ENCODE measurements at regions not wholly inside any gene's neighbourhood (a gene's known extent, or its start where the extent isn't known, plus 50 kb on each side); places are given as distances from the start of the nearest gene placed in this dataset.
"Not testable (repeated sequence)": the region's sequence is repeated elsewhere in the genome, so short reads cannot be mapped to it uniquely, and the experiment has no call there.

DNA sequence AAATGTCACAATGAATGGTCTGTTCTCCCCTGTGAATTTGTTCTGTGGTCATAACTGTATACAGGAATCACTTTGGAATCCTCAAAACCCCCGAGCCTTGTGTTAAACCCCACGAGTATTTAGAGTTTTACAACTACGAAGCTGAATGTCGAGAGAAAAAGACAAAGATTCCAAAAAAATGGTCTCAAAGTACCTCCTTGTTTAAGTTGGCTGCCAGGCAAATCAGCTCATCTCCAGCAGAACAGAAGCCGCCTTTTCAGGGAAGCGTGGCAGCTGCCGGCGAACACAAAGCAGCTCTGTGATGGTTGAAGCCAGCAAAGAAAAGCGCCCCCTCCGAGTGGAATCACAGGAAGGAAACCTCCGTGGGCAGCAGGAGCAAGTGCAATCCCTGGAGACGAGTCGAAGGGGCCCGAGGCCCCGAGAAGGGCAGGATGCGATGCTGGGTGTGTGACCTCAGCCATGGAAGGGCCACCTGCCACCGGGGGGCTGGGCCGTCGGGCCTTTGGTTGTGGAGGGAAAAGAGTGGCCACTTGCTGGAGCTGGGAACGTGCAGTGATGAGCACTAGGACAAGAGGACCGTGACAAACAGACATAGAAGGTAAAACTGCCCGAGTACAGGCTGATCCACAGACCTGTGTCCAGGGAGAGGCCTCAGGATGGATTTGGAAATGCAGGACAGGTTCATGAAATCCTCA, 706.4 kb downstream of the SEMA5A start:
- peaks cover 4% of the 10 kb centered on the region for H3K36me3 ChIP-seq (ENCODE audit: control insufficient read depth, insufficient read depth, low read length)
- H3K9me3 ChIP-seq (ENCODE audit: control insufficient read depth, insufficient read depth, low read length) = no peaks in the 10 kb centered on the region
- peak overlapping the region; percentile 32 for H3K4me3 ChIP-seq (ENCODE audit: low read depth, low read length)
- peaks cover 3% of the 10 kb centered on the region for H3K4me1 ChIP-seq (ENCODE audit: control insufficient read depth, insufficient read depth, low read length)
- no peak overlapping the region for H3K9ac ChIP-seq (ENCODE audit: low read depth, low read length)
- H3K27me3 ChIP-seq (ENCODE audit: control insufficient read depth, insufficient read depth, low read length) = peaks cover 13% of the 10 kb centered on the region

DNA sequence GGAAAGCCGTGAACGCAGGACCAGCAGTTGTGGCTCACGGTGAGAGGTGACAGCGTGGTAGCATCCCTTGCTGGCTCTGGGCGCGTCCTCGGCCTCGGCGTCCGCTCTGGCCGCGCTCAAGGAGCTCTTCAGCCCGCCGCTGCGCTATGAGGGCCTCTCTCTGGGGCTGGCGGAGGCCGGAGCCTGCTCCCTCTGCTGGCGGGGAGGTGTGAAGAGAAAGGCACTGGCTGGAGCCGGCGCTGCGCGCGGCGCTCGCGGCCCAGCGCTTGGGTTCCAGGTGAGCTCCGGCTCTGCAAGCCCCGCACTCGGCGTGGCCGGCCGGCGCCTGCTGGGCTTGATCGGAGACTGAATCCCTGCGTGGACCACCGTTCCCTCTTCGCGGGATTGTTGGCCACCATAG, 705.6 kb downstream of the SEMA5A start:
- Histone ChIP-seq H3K4me1 (ENCODE audit: control insufficient read depth, insufficient read depth, low read length) (peaks cover 3% of the 10 kb centered on the region), H3K4me3 (ENCODE audit: low read depth, low read length) (peak overlapping the region; percentile 45), H3K36me3 (ENCODE audit: control insufficient read depth, insufficient read depth, low read length) (peaks cover 4% of the 10 kb centered on the region), H3K9me3 (ENCODE audit: control insufficient read depth, insufficient read depth, low read length) (no peaks in the 10 kb centered on the region), H3K9ac (ENCODE audit: low read depth, low read length) (peak overlapping the region; percentile 37), H3K27me3 (ENCODE audit: control insufficient read depth, insufficient read depth, low read length) (peaks cover 13% of the 10 kb centered on the region)

DNA sequence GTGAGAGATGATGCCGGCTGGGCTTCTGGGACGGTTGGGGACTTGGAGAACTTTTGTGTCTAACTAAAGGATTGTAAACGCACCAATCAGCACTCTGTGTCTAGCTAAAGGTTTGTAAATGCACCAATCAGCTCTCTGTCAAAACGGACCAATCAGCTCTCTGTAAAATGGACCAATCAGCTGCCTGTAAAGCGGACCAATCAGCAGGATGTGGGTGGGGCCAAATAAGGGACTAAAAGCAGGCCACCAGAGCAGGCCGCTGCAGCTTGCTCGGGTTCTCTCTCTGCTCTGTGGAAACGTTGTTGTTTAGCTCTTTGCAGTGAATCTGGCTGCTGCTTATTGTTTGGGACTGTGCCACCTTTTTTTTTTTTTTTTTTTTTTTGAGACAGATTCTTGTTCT, 705.1 kb downstream of the SEMA5A start:
- peak overlapping the region; percentile 37 for H3K9ac ChIP-seq (ENCODE audit: low read depth, low read length)
- not testable (repeated sequence) for H3K9me3 ChIP-seq (ENCODE audit: control insufficient read depth, insufficient read depth, low read length); H3K36me3 ChIP-seq (ENCODE audit: control insufficient read depth, insufficient read depth, low read length); H3K4me1 ChIP-seq (ENCODE audit: control insufficient read depth, insufficient read depth, low read length)
- peaks cover 13% of the 10 kb centered on the region for H3K27me3 ChIP-seq (ENCODE audit: control insufficient read depth, insufficient read depth, low read length)
- peak overlapping the region; percentile 45 for H3K4me3 ChIP-seq (ENCODE audit: low read depth, low read length)

DNA sequence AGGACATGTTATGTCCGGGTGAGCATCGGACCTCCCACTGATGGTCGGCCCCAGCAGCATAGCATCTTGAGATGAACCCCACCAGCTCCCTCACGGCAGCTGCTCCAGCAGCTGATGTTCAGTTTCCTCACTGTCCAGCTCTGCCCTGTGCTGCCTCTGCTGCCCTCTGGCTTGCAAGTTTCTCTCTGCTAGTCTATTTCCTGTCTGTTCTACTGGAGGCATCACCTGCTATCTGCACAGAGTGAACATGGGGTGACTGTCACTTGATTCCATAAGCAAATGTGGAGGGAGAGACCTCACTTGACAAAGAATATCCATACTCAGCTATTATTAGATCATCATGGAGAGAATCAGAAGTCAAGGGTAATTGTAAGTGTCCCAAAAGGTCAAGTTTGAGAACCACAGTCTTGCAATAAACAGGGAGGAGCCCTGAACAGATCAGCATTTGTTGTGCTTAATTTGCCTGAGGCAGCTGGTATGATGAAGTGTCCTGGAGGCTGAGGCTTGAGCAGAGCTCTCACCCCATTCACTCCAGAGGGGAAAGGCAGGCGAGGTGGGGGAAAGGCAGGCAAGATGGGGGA, 702.8 kb downstream of the SEMA5A start:
- Histone ChIP-seq H3K9me3 (ENCODE audit: control insufficient read depth, insufficient read depth, low read length) (no peaks in the 10 kb centered on the region), H3K4me3 (ENCODE audit: low read depth, low read length) (no peak overlapping the region), H3K36me3 (ENCODE audit: control insufficient read depth, insufficient read depth, low read length) (peaks cover 4% of the 10 kb centered on the region), H3K9ac (ENCODE audit: low read depth, low read length) (no peak overlapping the region), H3K4me1 (ENCODE audit: control insufficient read depth, insufficient read depth, low read length) (peaks cover 3% of the 10 kb centered on the region), H3K27me3 (ENCODE audit: control insufficient read depth, insufficient read depth, low read length) (peaks cover 13% of the 10 kb centered on the region)

DNA sequence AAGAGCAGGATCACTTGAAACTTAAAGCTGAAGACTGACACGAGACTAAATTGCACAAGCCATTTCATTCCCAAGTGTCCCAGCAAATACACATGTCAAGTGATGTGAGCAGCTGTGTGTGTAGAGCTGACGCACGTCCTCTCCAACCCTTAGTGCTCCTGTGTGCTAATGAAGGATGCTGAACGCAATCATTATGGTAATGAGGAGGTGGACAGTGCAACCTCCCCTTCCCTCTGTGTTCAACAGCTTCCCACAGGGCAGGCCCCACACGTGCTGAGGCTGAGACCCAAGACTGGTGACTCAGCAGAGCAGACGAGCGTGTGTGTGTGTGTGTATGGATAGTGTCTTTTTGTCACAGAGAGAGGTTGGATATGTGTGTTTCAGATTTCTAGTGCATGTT, 702.1 kb downstream of the SEMA5A start:
- Histone ChIP-seq H3K9ac (ENCODE audit: low read depth, low read length) (no peak overlapping the region), H3K36me3 (ENCODE audit: control insufficient read depth, insufficient read depth, low read length) (peaks cover 4% of the 10 kb centered on the region), H3K4me1 (ENCODE audit: control insufficient read depth, insufficient read depth, low read length) (peaks cover 3% of the 10 kb centered on the region), H3K27me3 (ENCODE audit: control insufficient read depth, insufficient read depth, low read length) (peaks cover 11% of the 10 kb centered on the region), H3K9me3 (ENCODE audit: control insufficient read depth, insufficient read depth, low read length) (no peaks in the 10 kb centered on the region), H3K4me3 (ENCODE audit: low read depth, low read length) (no peak overlapping the region)

DNA sequence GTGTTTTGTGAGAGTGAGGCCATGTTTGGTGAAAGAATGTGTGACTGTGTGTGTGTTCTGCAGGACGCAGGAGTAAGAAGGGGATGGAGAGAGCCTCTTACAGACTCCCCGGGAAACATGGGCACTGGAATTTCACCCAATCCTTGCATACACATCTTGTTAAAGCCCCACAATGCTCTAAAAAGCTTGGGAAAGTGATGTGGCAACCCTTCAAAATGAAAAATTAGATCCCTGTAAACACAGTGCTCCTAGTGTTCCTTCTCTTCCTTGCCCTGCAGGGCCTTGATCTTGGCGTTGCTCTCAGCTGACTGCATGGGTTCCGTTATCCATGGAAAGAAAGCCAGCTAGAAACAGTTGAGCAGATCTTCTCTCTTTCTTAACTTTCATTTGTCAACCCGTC, 701.7 kb downstream of the SEMA5A start:
- no peak overlapping the region for H3K4me3 ChIP-seq (ENCODE audit: low read depth, low read length)
- H3K36me3 ChIP-seq (ENCODE audit: control insufficient read depth, insufficient read depth, low read length) = peaks cover 4% of the 10 kb centered on the region
- no peaks in the 10 kb centered on the region for H3K9me3 ChIP-seq (ENCODE audit: control insufficient read depth, insufficient read depth, low read length)
- H3K9ac ChIP-seq (ENCODE audit: low read depth, low read length) = no peak overlapping the region
- peaks cover 3% of the 10 kb centered on the region for H3K4me1 ChIP-seq (ENCODE audit: control insufficient read depth, insufficient read depth, low read length)
- peaks cover 10% of the 10 kb centered on the region for H3K27me3 ChIP-seq (ENCODE audit: control insufficient read depth, insufficient read depth, low read length)

DNA sequence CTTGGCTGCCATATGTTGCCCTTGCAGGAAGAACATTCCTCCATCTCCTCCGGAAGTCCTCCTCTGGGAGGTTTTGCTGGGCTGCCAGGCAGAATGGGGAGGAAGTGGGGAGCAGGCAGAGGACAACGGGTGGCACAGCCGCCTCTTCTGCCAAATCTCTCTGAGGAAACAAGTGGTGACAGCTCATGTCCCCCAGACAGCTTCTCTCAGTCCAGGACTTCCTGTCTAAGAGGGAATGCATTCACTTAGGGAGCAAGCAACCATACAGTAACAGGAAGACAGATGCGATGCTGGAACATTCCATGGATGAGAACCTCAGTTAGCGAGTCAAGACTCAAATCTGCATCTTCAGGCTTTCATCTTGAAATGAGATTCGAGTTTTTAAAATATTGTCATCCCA, 701.0 kb downstream of the SEMA5A start:
- Histone ChIP-seq H3K4me1 (ENCODE audit: control insufficient read depth, insufficient read depth, low read length) (peaks cover 2% of the 10 kb centered on the region), H3K9ac (ENCODE audit: low read depth, low read length) (no peak overlapping the region), H3K36me3 (ENCODE audit: control insufficient read depth, insufficient read depth, low read length) (peaks cover 4% of the 10 kb centered on the region)

DNA sequence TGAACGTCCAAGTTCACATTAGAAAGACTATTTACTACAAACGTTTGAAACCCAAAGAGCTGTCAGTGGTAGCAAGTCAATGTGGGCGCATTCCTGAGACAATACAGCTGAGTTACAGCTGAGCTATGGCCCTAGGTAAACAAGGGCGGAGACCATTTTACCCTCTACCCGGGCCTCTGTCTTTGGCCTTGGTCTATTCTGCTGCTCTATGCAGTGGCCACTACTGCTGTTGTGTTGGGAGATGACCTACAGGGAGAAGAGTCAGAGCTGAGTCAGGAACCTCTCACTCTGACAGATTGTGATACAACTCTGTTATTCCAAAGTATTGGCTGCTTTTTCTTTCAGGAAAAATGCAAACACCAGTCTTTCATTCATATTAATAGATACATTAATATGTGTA, 700.6 kb downstream of the SEMA5A start:
- no peak overlapping the region for H3K9ac ChIP-seq (ENCODE audit: low read depth, low read length)
- peaks cover 3% of the 10 kb centered on the region for H3K27me3 ChIP-seq (ENCODE audit: control insufficient read depth, insufficient read depth, low read length)
- no peak overlapping the region for H3K4me3 ChIP-seq (ENCODE audit: low read depth, low read length)
- H3K36me3 ChIP-seq (ENCODE audit: control insufficient read depth, insufficient read depth, low read length) = peaks cover 4% of the 10 kb centered on the region
- no peaks in the 10 kb centered on the region for H3K9me3 ChIP-seq (ENCODE audit: control insufficient read depth, insufficient read depth, low read length)
- no peaks in the 10 kb centered on the region for H3K4me1 ChIP-seq (ENCODE audit: control insufficient read depth, insufficient read depth, low read length)

More for the DNA sequence above, 701.0 kb downstream of the SEMA5A start:
- peaks cover 5% of the 10 kb centered on the region for H3K27me3 ChIP-seq (ENCODE audit: control insufficient read depth, insufficient read depth, low read length)
- H3K9me3 ChIP-seq (ENCODE audit: control insufficient read depth, insufficient read depth, low read length) = no peaks in the 10 kb centered on the region
- H3K4me3 ChIP-seq (ENCODE audit: low read depth, low read length) = no peak overlapping the region

DNA sequence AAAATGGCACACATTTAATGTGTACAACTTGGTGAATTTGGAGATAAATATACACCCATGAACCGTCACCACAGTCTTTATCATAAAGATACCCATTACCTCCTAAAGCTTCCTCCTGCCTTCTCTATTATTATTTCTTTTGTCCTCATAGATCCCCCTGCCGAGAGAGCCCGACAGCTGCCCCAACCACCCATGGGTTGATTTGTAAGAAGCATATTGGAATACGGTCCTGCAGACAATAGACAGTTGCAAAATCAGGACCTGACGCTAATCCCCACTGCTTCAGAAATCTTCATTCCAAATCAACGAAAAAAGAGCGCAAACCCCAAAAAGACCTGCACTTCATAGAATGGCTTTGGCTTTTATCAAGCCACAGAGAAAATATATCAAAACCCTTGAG, 697.5 kb downstream of the SEMA5A start:
- Histone ChIP-seq H3K9me3 (ENCODE audit: control insufficient read depth, insufficient read depth, low read length) (no peaks in the 10 kb centered on the region), H3K36me3 (ENCODE audit: control insufficient read depth, insufficient read depth, low read length) (peaks cover 4% of the 10 kb centered on the region), H3K4me1 (ENCODE audit: control insufficient read depth, insufficient read depth, low read length) (no peaks in the 10 kb centered on the region), H3K4me3 (ENCODE audit: low read depth, low read length) (no peak overlapping the region), H3K27me3 (ENCODE audit: control insufficient read depth, insufficient read depth, low read length) (no peaks in the 10 kb centered on the region), H3K9ac (ENCODE audit: low read depth, low read length) (no peak overlapping the region)

DNA sequence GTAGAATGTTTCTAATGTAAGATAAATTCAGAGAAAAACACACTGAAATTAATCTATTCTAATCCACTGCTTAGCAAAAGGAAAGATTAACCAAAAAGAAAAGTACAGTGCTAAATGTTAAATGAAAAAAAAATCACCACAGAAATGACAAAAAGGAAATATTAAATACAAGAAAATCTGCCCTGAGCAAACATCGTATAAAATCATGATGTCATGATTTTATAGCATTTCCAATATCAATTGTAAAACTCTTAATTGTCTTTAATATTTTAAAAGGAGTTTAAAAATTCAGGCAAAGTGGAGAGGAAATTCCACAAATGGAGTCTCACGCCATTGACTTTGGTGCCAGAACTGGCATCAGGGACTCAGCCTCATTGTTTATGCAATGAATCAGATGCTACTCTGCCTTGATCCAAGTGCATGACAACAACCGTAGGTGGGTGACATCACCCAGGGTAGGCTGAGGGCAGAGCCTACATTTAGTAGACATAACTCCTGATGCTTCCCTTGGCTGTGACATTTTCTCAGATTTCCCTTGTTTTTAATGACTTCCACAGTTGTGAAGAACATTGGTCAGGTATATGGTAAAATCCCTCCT, 696.8 kb downstream of the SEMA5A start:
- Histone ChIP-seq H3K27me3 (ENCODE audit: control insufficient read depth, insufficient read depth, low read length) (no peaks in the 10 kb centered on the region), H3K4me3 (ENCODE audit: low read depth, low read length) (no peak overlapping the region), H3K36me3 (ENCODE audit: control insufficient read depth, insufficient read depth, low read length) (peaks cover 2% of the 10 kb centered on the region), H3K9me3 (ENCODE audit: control insufficient read depth, insufficient read depth, low read length) (no peaks in the 10 kb centered on the region), H3K4me1 (ENCODE audit: control insufficient read depth, insufficient read depth, low read length) (no peaks in the 10 kb centered on the region), H3K9ac (ENCODE audit: low read depth, low read length) (no peak overlapping the region)

DNA sequence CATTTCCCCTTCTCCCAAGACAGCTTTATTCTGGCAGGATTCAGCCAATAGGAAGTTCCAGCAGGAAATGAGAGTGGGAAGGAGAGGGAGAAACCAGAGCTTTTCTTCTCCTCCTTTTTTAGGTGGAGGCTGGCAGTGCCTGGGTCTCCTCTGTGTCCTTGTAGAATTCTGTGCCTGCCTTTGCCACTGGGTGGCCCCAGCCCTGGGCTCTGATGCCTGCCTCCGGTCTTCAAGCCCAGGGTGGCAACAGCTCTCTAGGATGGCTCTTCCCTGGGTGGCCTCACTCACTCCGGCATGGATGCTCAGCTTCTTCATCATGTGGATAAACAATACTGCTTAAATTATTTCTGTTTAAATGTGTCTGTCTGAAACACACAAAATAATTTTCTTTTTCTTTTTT, 694.8 kb downstream of the SEMA5A start:
- H3K9me3 ChIP-seq (ENCODE audit: control insufficient read depth, insufficient read depth, low read length) = no peaks in the 10 kb centered on the region
- no peak overlapping the region for H3K4me3 ChIP-seq (ENCODE audit: low read depth, low read length)
- H3K36me3 ChIP-seq (ENCODE audit: control insufficient read depth, insufficient read depth, low read length) = no peaks in the 10 kb centered on the region
- no peak overlapping the region for H3K9ac ChIP-seq (ENCODE audit: low read depth, low read length)
- H3K27me3 ChIP-seq (ENCODE audit: control insufficient read depth, insufficient read depth, low read length) = no peaks in the 10 kb centered on the region
- H3K4me1 ChIP-seq (ENCODE audit: control insufficient read depth, insufficient read depth, low read length) = no peaks in the 10 kb centered on the region

DNA sequence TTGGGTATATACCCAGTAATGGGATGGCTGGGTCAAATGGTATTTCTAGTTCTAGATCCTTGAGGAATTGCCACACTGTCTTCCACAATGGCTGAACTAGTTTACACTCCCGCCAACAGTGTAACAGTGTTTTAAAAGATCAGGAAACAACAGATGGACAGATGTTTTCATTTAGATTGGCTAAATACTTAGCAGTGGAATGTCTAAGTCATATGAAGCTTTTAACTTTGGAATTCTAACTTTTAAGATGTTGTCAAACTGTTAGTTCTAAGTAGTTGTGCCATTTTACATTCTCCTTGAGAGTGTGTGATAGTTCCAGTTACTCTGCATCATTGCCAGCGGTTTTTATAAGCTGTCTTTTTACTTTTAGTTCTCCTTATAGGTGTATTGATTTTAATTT, 688.8 kb downstream of the SEMA5A start:
- Histone ChIP-seq H3K9ac (ENCODE audit: low read depth, low read length) (no peak overlapping the region), H3K9me3 (ENCODE audit: control insufficient read depth, insufficient read depth, low read length) (no peaks in the 10 kb centered on the region), H3K4me3 (ENCODE audit: low read depth, low read length) (no peak overlapping the region), H3K27me3 (ENCODE audit: control insufficient read depth, insufficient read depth, low read length) (no peaks in the 10 kb centered on the region), H3K4me1 (ENCODE audit: control insufficient read depth, insufficient read depth, low read length) (no peaks in the 10 kb centered on the region), H3K36me3 (ENCODE audit: control insufficient read depth, insufficient read depth, low read length) (no peaks in the 10 kb centered on the region)
